ENCODE measurements at regions not wholly inside any gene's neighbourhood (a gene's known extent, or its start where the extent isn't known, plus 50 kb on each side); places are given as distances from the start of the nearest gene placed in this dataset.
"Not testable (repeated sequence)": the region's sequence is repeated elsewhere in the genome, so short reads cannot be mapped to it uniquely, and the experiment has no call there.

- no peak for DNase-seq
Observed at GRCh38 chr6:113697632-113698410, 159.3 kb upstream of the MARCKS start.

- DNase-seq: no peak
Observed at GRCh38 chr6:113699239-113699638, 157.9 kb upstream of the MARCKS start.

- no peak for DNase-seq
Observed at GRCh38 chr6:113701552-113702254, 155.4 kb upstream of the MARCKS start.

GRCh38 chr6:113707194-113707593, 150.0 kb upstream of the MARCKS start:
- no peak for DNase-seq

GRCh38 chr6:113709936-113710509, 147.1 kb upstream of the MARCKS start:
- no peak for DNase-seq

- no peak for DNase-seq
Observed at GRCh38 chr6:113713665-113714064, 143.5 kb upstream of the MARCKS start.

- DNase-seq: no peak
Observed at GRCh38 chr6:113718588-113718987, 138.6 kb upstream of the MARCKS start.

- no peak for DNase-seq
Observed at GRCh38 chr6:113719064-113719463, 138.1 kb upstream of the MARCKS start.

- no peak for DNase-seq
Observed at GRCh38 chr6:113719545-113719944, 137.6 kb upstream of the MARCKS start.

GRCh38 chr6:113723182-113723581, 134.0 kb upstream of the MARCKS start:
- DNase-seq: no peak

GRCh38 chr6:113724927-113725326, 132.2 kb upstream of the MARCKS start:
- DNase-seq: not testable (repeated sequence)

- DNase-seq: no peak
Observed at GRCh38 chr6:113731541-113731940, 125.6 kb upstream of the MARCKS start.

GRCh38 chr6:113732384-113732966, 124.7 kb upstream of the MARCKS start:
- no peak for DNase-seq

GRCh38 chr6:113733381-113733780, 123.8 kb upstream of the MARCKS start:
- DNase-seq: no peak

GRCh38 chr6:113734982-113735381, 122.2 kb upstream of the MARCKS start:
- no peak for DNase-seq

- no peak for DNase-seq
Observed at GRCh38 chr6:113735491-113735890, 121.7 kb upstream of the MARCKS start.

GRCh38 chr6:113736978-113737377, 120.2 kb upstream of the MARCKS start:
- no peak for DNase-seq

GRCh38 chr6:113739041-113739655, 118.0 kb upstream of the MARCKS start:
- no peak for DNase-seq

GRCh38 chr6:113741651-113742050, 115.5 kb upstream of the MARCKS start:
- no peak for DNase-seq

GRCh38 chr6:113742342-113742741, 114.8 kb upstream of the MARCKS start:
- no peak for DNase-seq

- DNase-seq: no peak
Observed at GRCh38 chr6:113744861-113745260, 112.3 kb upstream of the MARCKS start.

- no peak for DNase-seq
Observed at GRCh38 chr6:113750151-113750855, 106.8 kb upstream of the MARCKS start.

GRCh38 chr6:113754291-113754690, 102.9 kb upstream of the MARCKS start:
- no peak for DNase-seq
